ENCODE measurements at regions not wholly inside any gene's neighbourhood (a gene's known extent, or its start where the extent isn't known, plus 50 kb on each side); places are given as distances from the start of the nearest gene placed in this dataset.

GRCh38 chr20:24370249-24370648 is 99.2 kb upstream of the SYNDIG1 start:
- H3K9ac ChIP-seq (ENCODE audit: insufficient read depth in 1 of 2, low read depth in 2 of 2, low read length in 2 of 2): no peak overlapping the region
- no peak overlapping the region for H2AFZ ChIP-seq (ENCODE audit: low read depth, low read length)

More at GRCh38 chr20:24370249-24370648, 99.2 kb upstream of the SYNDIG1 start:
- ChIA-PET CTCF (ENCODE audit: low intra/inter-chr PET ratio) (no interaction called here), POLR2A (no interaction called here)
- in situ Hi-C loops (cut with MboI): no loop called here
- no peak for TF ChIP-seq ZNF165 (CRISPR knock-in tag; IDR thresholded peaks at IDR 0.05; ENCODE audit: borderline replicate concordance)
- no peak for TF ChIP-seq RBFOX2 (IDR thresholded peaks at IDR 0.05; ENCODE audit: low read depth, low read length)
- TF ChIP-seq LCOR (CRISPR knock-in tag; IDR thresholded peaks at IDR 0.05): no peak
- no peak for TF ChIP-seq TEAD4 (IDR thresholded peaks at IDR 0.05; ENCODE audit: low read length)
- TF ChIP-seq TEAD4 (CRISPR knock-in tag; IDR thresholded peaks at IDR 0.05; ENCODE audit: borderline replicate concordance): no peak
- no peak for TF ChIP-seq GTF3C2 (IDR thresholded peaks at IDR 0.05; ENCODE audit: borderline replicate concordance, extremely low read depth, insufficient read length)
- TF ChIP-seq BRD9 (IDR thresholded peaks at IDR 0.05; ENCODE audit: low read depth, partially characterized antibody): no peak
- TF ChIP-seq CBX5 (IDR thresholded peaks at IDR 0.05; ENCODE audit: borderline replicate concordance, low read depth): no peak
- TF ChIP-seq TAF9B (IDR thresholded peaks at IDR 0.05; ENCODE audit: partially characterized antibody): no peak
- no peak for TF ChIP-seq SAFB (IDR thresholded peaks at IDR 0.05; ENCODE audit: borderline replicate concordance, low read depth, low read length)
- no peak for TF ChIP-seq HDGF (IDR thresholded peaks at IDR 0.05)
- no peak for TF ChIP-seq ZNF584 (CRISPR knock-in tag; IDR thresholded peaks at IDR 0.05; ENCODE audit: low read depth)
- no peak for TF ChIP-seq RB1 (IDR thresholded peaks at IDR 0.05; ENCODE audit: low read depth)
- no peak for TF ChIP-seq POLR2AphosphoS2 (IDR thresholded peaks at IDR 0.05; ENCODE audit: low read length)
- no peak for TF ChIP-seq ZNF561 (CRISPR knock-in tag; conservative IDR thresholded peaks at IDR 0.05)
- no peak for TF ChIP-seq EZH2 (IDR thresholded peaks at IDR 0.05; ENCODE audit: borderline replicate concordance, low read depth, low read length)
- no peak for TF ChIP-seq SRSF7 (optimal IDR thresholded peaks at IDR 0.05; ENCODE audit: low read depth, low read length)
- no peak for TF ChIP-seq PHF21A (IDR thresholded peaks at IDR 0.05; ENCODE audit: borderline replicate concordance, low read depth)
- no peak for TF ChIP-seq KDM2B (CRISPR knock-in tag; IDR thresholded peaks at IDR 0.05)
- Histone ChIP-seq H3K4me2 (ENCODE audit: insufficient read depth, low read length) (no peak overlapping the region), H3K4me3 (no peak overlapping the region), H3K27ac (ENCODE audit: extremely low read depth, low read depth, low read length) (no peak overlapping the region), H3K27me3 (ENCODE audit: control insufficient read depth in 2 of 2, insufficient read depth in 2 of 2, low read length in 2 of 2) (no peaks in the 10 kb centered on the region), H4K20me1 (replicated peaks; ENCODE audit: control insufficient read depth, insufficient read depth, low read length) (no peaks in the 10 kb centered on the region), H3K9me3 (replicated peaks; ENCODE audit: control insufficient read depth, insufficient read depth, low read depth, low read length) (no peaks in the 10 kb centered on the region), H3K36me3 (ENCODE audit: control insufficient read depth, insufficient read depth, low read length) (no peaks in the 10 kb centered on the region), H3K4me1 (replicated peaks in 1 of 2; ENCODE audit: control insufficient read depth in 2 of 2, insufficient read depth in 2 of 2, low read length in 2 of 2) (no peaks in the 10 kb centered on the region), H3K9me1 (ENCODE audit: control insufficient read depth, insufficient read depth, low read length) (no peaks in the 10 kb centered on the region), H3K79me2 (ENCODE audit: control insufficient read depth, insufficient read depth, low read length) (no peaks in the 10 kb centered on the region)
- FAIRE-seq (no peak), ATAC-seq (no peak), DNase-seq (ENCODE audit: extremely low read depth in 1 of 4, low spot score in 3 of 4) (no peak)
- 0% methylated on average over 5 of the region's 6 CpGs for WGBS (ENCODE audit: insufficient coverage, low coverage, missing lambda C conversion rate)
- intact Hi-C loops (cut with micrococcal nuclease): no loop called here
- BruUV-seq (replicated peaks): no TSS peak

Data from K562 (cell line).